GM12878 (cell line): ENCODE measurements at regions not wholly inside any gene's neighbourhood (a gene's known extent, or its start where the extent isn't known, plus 50 kb on each side); places are given as distances from the start of the nearest gene placed in this dataset.

ENCODE experiments used
- CEBPB ChIP-seq, 2 experiments: fragments of 150-350 bp in 1 of 2; IDR thresholded peaks; 2 replicates each; pipeline ENCODE4 v1.6.1; 2012 to 2014; ENCODE audit warnings: low read depth in 2 of 2, low read length in 2 of 2, borderline replicate concordance in 1 of 2, inconsistent platforms in 1 of 2
- FOXM1 ChIP-seq: IDR thresholded peaks from 2 replicates; pipeline ENCODE4 v1.6.1; 2012; ENCODE audit warnings: low read depth, mild to moderate bottlenecking, inconsistent platforms, low read length, moderate library complexity
- POLR2A ChIP-seq: IDR thresholded peaks from 2 replicates; pipeline ENCODE4 v1.6.1; 2011; ENCODE audit warnings: low read depth, mild to moderate bottlenecking, low read length
- TF ChIP-seq, protein P1 (sequence below): fragments of 150-350 bp; IDR thresholded peaks from 2 replicates; pipeline ENCODE4 v1.6.1; 2014; ENCODE audit warnings: mild to moderate bottlenecking, low read depth, low read length
- TF ChIP-seq, protein P2 (sequence below), 3 experiments: IDR thresholded peaks in 2 of 3; conservative IDR thresholded peaks in 1 of 3; 2 replicates each; pipeline ENCODE4 v1.5.1; 2011; ENCODE audit warnings: low read depth in 3 of 3, low read length in 3 of 3, mild to moderate bottlenecking in 3 of 3, control low read depth in 2 of 3, moderate library complexity in 2 of 3, inconsistent platforms in 1 of 3, mixed read lengths in 1 of 3; ENCODE audit not compliant: control insufficient read depth in 2 of 3, insufficient read depth in 1 of 3; ENCODE audit errors: extremely low read depth in 1 of 3

DNA sequence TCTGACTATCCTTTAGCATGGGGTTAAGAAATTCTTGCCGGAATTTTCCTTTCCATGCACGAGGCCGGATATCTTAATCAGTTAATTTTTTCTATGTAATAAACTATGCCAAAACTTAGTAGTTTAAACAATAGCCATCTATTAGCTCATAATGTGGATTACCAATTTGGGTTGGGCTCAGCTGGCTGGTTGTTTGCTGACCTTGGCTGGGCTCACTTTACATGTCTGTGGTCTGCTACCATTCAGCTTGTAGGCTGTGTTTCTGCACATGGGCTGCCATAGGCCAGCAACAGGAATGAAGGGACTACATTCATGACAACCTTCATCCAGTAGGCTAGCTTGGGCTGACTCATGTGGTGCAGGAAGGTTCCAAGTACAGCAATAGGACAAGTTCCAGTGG, 56.0 kb upstream of the NTPCR start:
- TF ChIP-seq CEBPB (IDR thresholded peaks at IDR 0.05; ENCODE audit: borderline replicate concordance in 1 of 2, low read depth in 2 of 2, low read length in 2 of 2) (no peak), FOXM1 (no peak), POLR2A (no peak)
- TF ChIP-seq, protein P1, sequence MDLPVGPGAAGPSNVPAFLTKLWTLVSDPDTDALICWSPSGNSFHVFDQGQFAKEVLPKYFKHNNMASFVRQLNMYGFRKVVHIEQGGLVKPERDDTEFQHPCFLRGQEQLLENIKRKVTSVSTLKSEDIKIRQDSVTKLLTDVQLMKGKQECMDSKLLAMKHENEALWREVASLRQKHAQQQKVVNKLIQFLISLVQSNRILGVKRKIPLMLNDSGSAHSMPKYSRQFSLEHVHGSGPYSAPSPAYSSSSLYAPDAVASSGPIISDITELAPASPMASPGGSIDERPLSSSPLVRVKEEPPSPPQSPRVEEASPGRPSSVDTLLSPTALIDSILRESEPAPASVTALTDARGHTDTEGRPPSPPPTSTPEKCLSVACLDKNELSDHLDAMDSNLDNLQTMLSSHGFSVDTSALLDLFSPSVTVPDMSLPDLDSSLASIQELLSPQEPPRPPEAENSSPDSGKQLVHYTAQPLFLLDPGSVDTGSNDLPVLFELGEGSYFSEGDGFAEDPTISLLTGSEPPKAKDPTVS = no peak
- TF ChIP-seq, protein P2, sequence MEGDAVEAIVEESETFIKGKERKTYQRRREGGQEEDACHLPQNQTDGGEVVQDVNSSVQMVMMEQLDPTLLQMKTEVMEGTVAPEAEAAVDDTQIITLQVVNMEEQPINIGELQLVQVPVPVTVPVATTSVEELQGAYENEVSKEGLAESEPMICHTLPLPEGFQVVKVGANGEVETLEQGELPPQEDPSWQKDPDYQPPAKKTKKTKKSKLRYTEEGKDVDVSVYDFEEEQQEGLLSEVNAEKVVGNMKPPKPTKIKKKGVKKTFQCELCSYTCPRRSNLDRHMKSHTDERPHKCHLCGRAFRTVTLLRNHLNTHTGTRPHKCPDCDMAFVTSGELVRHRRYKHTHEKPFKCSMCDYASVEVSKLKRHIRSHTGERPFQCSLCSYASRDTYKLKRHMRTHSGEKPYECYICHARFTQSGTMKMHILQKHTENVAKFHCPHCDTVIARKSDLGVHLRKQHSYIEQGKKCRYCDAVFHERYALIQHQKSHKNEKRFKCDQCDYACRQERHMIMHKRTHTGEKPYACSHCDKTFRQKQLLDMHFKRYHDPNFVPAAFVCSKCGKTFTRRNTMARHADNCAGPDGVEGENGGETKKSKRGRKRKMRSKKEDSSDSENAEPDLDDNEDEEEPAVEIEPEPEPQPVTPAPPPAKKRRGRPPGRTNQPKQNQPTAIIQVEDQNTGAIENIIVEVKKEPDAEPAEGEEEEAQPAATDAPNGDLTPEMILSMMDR (IDR thresholded peaks at IDR 0.05 in 2 of 3, conservative IDR thresholded peaks at IDR 0.05 in 1 of 3; ENCODE audit: control insufficient read depth in 2 of 3, extremely low read depth in 1 of 3, insufficient read depth in 1 of 3, low read depth in 3 of 3, low read length in 3 of 3) = no peak
